Adipocyte (in vitro differentiated cells): ENCODE measurements at regions not wholly inside any gene's neighbourhood (a gene's known extent, or its start where the extent isn't known, plus 50 kb on each side); places are given as distances from the start of the nearest gene placed in this dataset.
A peak's percentile ranks its signal among the peaks of the same experiment; 100 is the strongest.

ENCODE experiments used
- DNase-seq: peaks from one replicate; pipeline ENCODE4 v3.0.0-alpha.2; 2015; ENCODE audit warnings: low read depth
- H3K27me3 ChIP-seq: replicated peaks from 2 replicates; pipeline ENCODE4 v1.7.0; 2013; ENCODE audit warnings: mild to moderate bottlenecking, low read length, moderate library complexity; ENCODE audit not compliant: control insufficient read depth, insufficient read depth
- H3K36me3 ChIP-seq: 2 replicates; pipeline ENCODE4 v1.7.0; 2013; ENCODE audit warnings: low read length, mild to moderate bottlenecking, moderate library complexity; ENCODE audit not compliant: control insufficient read depth, insufficient read depth, severe bottlenecking
- H3K4me1 ChIP-seq: 2 replicates; pipeline ENCODE4 v1.7.0; 2013; ENCODE audit warnings: mild to moderate bottlenecking, low read length, moderate library complexity; ENCODE audit not compliant: control insufficient read depth, insufficient read depth
- H3K4me3 ChIP-seq: 2 replicates; pipeline ENCODE4 v1.7.0; 2013; ENCODE audit warnings: mild to moderate bottlenecking, low read length, moderate library complexity
- H3K9ac ChIP-seq: 2 replicates; pipeline ENCODE4 v1.7.0; 2013; ENCODE audit warnings: mild to moderate bottlenecking, low read length, moderate library complexity
- H3K9me3 ChIP-seq: 2 replicates; pipeline ENCODE4 v1.7.0; 2013; ENCODE audit warnings: mild to moderate bottlenecking, low read length, moderate library complexity; ENCODE audit not compliant: control insufficient read depth

DNA sequence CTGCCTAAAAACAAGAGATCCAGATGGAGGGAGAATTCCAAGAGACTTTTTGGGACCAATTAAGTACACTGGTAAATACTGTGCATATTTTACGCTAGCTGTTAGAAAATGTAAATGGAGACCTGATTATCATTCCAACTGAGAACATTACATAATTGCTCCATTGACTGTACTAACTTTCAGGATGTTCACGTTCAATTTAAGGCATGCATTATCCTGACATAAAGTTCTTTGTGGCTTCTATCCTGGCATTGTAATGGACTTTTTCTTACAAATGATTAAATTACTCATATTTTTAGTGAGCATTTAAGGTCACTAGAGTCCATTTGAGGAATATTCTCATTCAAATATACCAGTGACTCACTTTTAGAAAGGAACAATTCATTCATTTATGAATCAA lies 883.3 kb upstream of the TMPRSS15 start:
- Histone ChIP-seq H3K36me3 (no peaks in the 10 kb centered on the region), H3K4me1 (no peaks in the 10 kb centered on the region), H3K27me3 (no peaks in the 10 kb centered on the region), H3K9me3 (no peaks in the 10 kb centered on the region), H3K9ac (no peak overlapping the region), H3K4me3 (no peak overlapping the region)
- DNase-seq, result no peak

DNA sequence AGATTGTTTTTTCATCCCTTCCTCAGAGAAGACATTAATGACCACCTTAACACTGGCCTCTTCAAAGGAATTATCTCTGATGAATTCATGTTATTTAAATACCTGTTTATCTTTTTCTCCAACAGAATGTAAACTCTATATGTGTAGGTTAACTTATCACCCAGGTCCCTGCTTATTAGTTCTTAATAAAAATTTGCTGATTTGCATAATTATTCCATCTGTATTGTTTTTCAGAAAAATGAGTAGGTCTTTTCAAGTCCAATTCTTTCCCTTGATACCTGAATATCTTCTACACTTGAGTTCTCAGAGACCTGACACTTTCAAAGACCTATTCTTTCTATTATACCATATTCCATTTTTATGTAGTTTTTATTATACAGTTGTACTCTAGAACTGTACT lies 886.7 kb upstream of the TMPRSS15 start:
- DNase-seq, result no peak
- H3K27me3 ChIP-seq, result no peaks in the 10 kb centered on the region
- H3K9ac ChIP-seq, result no peak overlapping the region
- no peaks in the 10 kb centered on the region for H3K4me1 ChIP-seq
- H3K9me3 ChIP-seq, result peaks cover 9% of the 10 kb centered on the region
- H3K4me3 ChIP-seq, result no peak overlapping the region
- H3K36me3 ChIP-seq, result no peaks in the 10 kb centered on the region

DNA sequence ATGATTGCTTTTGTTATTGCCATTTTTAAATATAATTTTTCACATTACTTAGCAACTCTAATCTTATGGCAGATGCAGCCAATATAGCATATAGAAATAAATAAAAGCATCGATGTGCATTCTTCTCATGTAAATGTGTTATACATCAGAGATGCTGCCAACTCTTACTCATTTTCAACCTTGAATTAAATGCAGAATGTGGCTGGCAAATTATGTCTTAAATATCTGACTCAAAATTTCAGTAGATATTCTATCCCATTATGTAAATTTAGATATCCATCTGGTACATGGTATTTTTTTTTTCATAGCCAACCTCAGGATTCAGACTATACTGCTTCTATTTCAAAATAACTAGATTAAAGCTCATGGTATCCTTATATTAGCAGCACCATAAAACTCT lies 916.7 kb upstream of the TMPRSS15 start:
- Histone ChIP-seq H3K36me3 (no peaks in the 10 kb centered on the region), H3K4me3 (no peak overlapping the region)

DNA sequence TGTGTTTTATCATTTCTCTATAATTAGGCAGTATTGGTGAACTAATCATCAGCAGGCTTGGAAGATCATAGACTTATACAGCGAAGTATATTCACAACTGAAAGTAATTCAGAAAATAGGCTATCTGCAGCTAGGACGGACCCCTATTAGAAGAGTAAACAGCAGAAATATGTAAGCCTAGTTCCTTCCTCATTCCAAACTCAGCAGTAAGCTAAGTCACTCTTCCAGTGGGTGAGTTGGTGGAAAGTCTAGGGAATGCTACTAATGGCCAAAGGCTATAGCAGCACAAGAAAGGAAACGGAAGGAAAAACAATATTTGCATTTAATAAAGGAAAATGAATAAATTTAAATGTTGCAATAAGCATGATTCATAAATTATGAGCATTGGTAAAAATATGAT lies 918.1 kb upstream of the TMPRSS15 start:
- Histone ChIP-seq H3K4me1 (no peaks in the 10 kb centered on the region), H3K27me3 (no peaks in the 10 kb centered on the region), H3K9ac (no peak overlapping the region), H3K4me3 (no peak overlapping the region), H3K36me3 (no peaks in the 10 kb centered on the region), H3K9me3 (no peaks in the 10 kb centered on the region)
- no peak for DNase-seq

More for the DNA sequence above, 916.7 kb upstream of the TMPRSS15 start:
- Histone ChIP-seq H3K9ac (no peak overlapping the region), H3K4me1 (no peaks in the 10 kb centered on the region), H3K9me3 (no peaks in the 10 kb centered on the region), H3K27me3 (no peaks in the 10 kb centered on the region)
- no peak for DNase-seq

DNA sequence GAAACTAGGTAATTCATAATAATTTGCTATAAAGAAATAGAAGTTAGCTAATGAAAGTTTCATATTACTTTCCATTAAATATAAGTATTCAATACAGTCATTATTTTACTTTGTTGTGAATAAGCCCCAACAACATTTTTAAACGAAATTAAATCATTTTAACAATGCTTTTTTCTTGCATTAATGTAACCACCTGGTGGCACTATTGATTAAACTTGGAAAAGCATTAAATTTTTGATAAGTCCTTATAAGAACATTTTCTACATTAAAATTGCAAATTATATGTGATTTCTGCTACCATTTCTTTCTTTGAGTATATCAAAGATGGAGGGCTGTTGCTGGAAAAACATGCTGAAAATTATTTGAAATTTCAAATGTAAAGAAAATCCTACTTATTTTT lies 918.8 kb upstream of the TMPRSS15 start:
- peak; percentile 2 for DNase-seq
- H3K9me3 ChIP-seq, result no peaks in the 10 kb centered on the region
- H3K36me3 ChIP-seq, result no peaks in the 10 kb centered on the region
- H3K4me1 ChIP-seq, result no peaks in the 10 kb centered on the region
- H3K27me3 ChIP-seq, result no peaks in the 10 kb centered on the region
- no peak overlapping the region for H3K9ac ChIP-seq
- no peak overlapping the region for H3K4me3 ChIP-seq

DNA sequence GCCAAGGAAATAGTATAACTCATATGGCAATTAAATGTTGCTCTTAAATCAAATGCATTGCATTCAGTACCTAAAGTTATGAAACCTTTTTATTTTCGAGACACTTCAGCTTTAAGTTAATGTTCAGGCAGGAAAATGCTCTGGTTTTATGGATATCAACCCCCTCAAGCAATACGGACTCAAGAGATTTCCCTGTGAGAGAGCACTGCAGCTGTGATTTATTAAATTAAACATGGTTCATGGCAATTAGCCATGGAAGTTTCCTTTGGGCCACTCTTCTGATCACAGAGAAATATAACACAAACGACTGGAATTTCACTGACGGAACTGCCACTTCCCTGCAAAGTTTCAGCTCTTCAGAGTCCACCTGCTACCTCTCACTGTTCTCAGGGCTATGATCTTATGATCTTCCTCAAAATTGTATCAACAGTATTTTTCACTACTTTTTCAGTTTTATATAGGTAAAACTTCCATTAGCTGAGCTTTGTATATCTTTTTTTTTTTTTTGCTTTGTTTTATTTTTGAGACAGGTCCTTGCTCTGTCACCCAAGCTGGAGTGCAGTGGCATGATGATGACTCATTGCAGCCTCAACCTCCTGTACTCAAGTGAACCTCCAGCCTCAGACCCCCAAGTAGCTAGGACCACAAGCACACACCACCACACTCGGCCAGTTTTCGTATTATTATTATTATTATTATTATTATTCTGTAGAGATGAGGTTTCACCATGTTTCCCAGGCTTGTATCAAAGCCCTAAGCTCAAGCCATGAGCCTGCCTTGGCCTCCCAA lies 923.1 kb upstream of the TMPRSS15 start:
- H3K4me3 ChIP-seq, result no peak overlapping the region

DNA sequence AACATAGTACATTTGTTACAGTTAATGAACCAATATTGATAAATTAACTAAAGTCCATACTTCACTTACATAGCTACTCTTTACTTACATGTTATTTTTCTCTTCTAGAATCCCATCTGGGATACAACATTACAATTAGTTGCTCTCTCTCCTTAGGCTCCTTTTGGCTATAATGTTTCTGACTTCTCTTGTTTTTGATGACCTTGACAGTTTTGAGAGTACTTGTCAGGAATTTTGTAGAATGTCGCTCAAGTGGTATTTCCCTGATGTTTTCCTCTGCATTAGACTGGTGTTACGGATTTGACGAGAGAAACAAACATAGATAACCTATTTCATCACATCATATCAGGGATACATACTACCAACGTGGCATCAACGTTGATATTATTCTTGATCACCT lies 925.4 kb upstream of the TMPRSS15 start:
- Histone ChIP-seq H3K4me3 (no peak overlapping the region), H3K27me3 (no peaks in the 10 kb centered on the region), H3K4me1 (no peaks in the 10 kb centered on the region), H3K9ac (no peak overlapping the region), H3K36me3 (no peaks in the 10 kb centered on the region), H3K9me3 (no peaks in the 10 kb centered on the region)
- no peak for DNase-seq

More for the DNA sequence above, 923.1 kb upstream of the TMPRSS15 start:
- no peak for DNase-seq
- H3K4me1 ChIP-seq, result no peaks in the 10 kb centered on the region
- no peak overlapping the region for H3K9ac ChIP-seq
- no peaks in the 10 kb centered on the region for H3K9me3 ChIP-seq
- no peaks in the 10 kb centered on the region for H3K27me3 ChIP-seq
- no peaks in the 10 kb centered on the region for H3K36me3 ChIP-seq

DNA sequence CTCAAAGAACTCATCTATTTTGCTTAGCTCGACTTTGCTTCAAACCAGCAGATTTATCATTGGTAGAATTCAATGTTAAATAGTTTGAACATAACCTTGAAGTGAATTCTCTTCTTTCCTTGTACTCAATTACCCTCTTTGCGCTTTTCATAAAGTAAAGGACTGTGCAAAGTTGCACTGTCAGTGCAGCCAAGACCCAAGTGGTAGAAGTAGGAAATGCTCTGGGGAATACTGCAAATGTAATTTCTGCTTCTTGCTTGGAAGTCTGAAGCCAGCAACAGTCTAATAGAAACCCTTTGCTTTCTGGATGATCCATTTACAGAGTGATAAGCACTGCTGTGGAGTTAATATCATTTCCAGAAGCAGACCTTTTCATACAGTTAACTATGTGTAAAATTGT lies 936.7 kb upstream of the TMPRSS15 start:
- no peak overlapping the region for H3K9ac ChIP-seq
- H3K4me1 ChIP-seq, result no peaks in the 10 kb centered on the region
- no peak for DNase-seq
- no peak overlapping the region for H3K4me3 ChIP-seq
- no peaks in the 10 kb centered on the region for H3K27me3 ChIP-seq
- H3K9me3 ChIP-seq, result no peaks in the 10 kb centered on the region
- no peaks in the 10 kb centered on the region for H3K36me3 ChIP-seq

DNA sequence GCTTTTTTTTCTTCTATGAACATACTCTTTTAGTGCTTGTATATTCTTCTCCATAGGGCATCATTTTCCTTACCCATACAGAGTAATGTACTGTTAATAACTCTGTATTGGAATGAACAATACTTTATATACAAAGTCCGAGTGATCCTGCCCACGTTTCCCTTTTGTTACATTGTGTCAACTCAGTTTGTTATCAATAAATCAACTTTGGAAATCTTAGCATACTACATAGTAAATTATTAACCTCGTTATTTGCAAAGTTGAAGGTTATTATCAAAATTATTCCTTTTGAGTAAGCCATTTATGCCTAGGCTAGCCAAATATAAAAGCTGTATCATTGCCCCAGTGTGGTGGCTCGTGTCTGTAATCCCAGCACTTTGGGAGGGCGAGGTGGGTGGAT lies 937.4 kb upstream of the TMPRSS15 start:
- H3K36me3 ChIP-seq, result no peaks in the 10 kb centered on the region
- H3K9ac ChIP-seq, result no peak overlapping the region
- no peak overlapping the region for H3K4me3 ChIP-seq
- no peaks in the 10 kb centered on the region for H3K27me3 ChIP-seq
- no peaks in the 10 kb centered on the region for H3K9me3 ChIP-seq
- H3K4me1 ChIP-seq, result no peaks in the 10 kb centered on the region
- DNase-seq, result no peak

DNA sequence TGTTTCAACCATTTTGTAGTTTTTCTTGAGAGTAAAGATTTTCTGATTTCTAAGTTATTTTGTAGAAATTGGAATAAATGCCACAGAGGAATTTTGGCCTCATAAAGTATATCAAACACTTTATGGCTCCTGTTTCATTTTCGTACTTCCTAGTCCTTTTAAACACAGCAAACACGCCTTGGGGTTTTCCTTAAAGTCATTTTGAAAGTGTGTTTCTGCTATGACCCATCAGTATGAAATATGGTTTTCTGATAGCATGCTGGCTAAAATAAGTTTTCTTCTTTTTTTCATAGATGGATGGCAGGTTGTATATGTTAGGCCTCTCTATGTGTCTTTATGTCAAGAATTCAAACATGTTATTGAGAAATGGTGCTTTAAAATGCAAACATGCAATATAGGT lies 940.1 kb upstream of the TMPRSS15 start:
- Histone ChIP-seq H3K36me3 (no peaks in the 10 kb centered on the region), H3K9ac (no peak overlapping the region), H3K9me3 (no peaks in the 10 kb centered on the region), H3K27me3 (no peaks in the 10 kb centered on the region), H3K4me1 (no peaks in the 10 kb centered on the region), H3K4me3 (no peak overlapping the region)
- DNase-seq, result no peak

DNA sequence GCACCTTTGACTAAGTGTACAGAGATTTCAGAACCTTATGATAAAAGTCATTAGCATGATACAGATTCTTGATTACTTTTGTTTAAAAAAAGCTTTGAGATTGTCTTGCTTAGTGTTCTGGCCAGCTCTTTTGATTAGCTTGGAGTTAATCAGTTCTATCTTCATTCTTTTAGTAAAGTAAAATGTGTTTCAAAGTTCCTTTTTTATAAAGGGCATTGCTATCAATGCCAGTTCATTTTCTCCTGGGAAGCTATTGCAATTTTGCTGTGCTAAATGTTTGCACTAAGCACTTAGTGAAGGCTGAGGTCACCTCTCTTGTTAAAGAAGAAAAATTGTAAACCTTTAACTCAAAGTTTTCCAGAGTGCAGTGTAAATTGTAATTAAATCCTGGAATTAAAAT lies 946.7 kb upstream of the TMPRSS15 start:
- H3K9me3 ChIP-seq, result no peaks in the 10 kb centered on the region
- no peak for DNase-seq
- no peak overlapping the region for H3K4me3 ChIP-seq
- no peaks in the 10 kb centered on the region for H3K36me3 ChIP-seq
- no peaks in the 10 kb centered on the region for H3K4me1 ChIP-seq
- no peaks in the 10 kb centered on the region for H3K27me3 ChIP-seq
- no peak overlapping the region for H3K9ac ChIP-seq

DNA sequence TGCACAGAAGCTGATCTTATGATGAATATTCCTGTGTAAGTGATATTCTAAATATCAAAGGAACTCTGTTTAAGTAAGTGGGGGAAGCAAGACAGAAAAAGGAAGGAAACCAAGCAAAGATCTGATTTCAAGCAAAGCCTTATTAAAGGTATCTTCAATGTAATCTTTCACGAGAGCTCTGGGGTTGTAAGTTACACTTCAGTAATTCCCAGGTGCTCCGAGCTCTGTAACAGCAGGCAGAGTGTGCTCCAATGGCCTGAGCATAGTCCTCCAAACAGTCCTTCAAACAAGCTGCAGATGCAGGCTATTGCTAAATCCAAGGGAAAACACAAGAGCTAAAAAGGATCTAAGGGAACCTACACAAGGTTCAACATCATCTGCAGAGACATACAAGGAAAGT lies 949.7 kb upstream of the TMPRSS15 start:
- Histone ChIP-seq H3K4me3 (no peak overlapping the region), H3K4me1 (no peaks in the 10 kb centered on the region), H3K36me3 (no peaks in the 10 kb centered on the region), H3K27me3 (no peaks in the 10 kb centered on the region), H3K9ac (no peak overlapping the region), H3K9me3 (no peaks in the 10 kb centered on the region)
- no peak for DNase-seq
